Endothelial cell of hepatic sinusoid (primary cell): ENCODE measurements at regions not wholly inside any gene's neighbourhood (a gene's known extent, or its start where the extent isn't known, plus 50 kb on each side); places are given as distances from the start of the nearest gene placed in this dataset.

Experiments used
- in situ Hi-C: cut with HindIII; loops from 2 replicates; pipeline ENCODE4 v1.10.0; 2017; ENCODE audit warnings: low sequenced_read_pairs

GRCh38 chr17:77306790-77307478, 166.2 kb downstream of the SEC14L1 start:
- in situ Hi-C loops = no loop called here

GRCh38 chr17:77307479-77308198, 166.9 kb downstream of the SEC14L1 start:
- in situ Hi-C loops = no loop called here

- in situ Hi-C loops = no loop called here
Measured at GRCh38 chr17:77308861-77309726, 168.3 kb downstream of the SEC14L1 start.

DNA sequence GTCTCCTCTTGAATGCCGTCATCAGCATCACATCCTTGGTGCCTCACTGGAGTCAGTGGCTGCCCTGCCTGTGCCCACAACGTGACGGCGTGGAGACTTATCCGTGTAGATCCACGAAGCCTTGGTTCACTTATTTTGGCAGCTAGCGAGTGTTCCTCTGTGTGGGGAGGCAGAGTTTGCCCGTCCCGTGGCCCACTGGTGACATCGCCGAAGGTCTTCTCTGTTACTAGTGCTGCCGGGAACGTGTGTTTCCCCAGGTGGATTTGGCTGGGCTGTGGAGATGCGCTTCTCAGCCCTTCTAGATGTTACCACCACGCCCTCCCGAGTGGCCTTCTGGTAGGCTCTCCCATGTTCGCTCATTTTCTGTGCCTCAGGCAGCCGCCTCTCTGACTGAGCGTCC, 169.6 kb downstream of the SEC14L1 start:
- in situ Hi-C loops = no loop called here

DNA sequence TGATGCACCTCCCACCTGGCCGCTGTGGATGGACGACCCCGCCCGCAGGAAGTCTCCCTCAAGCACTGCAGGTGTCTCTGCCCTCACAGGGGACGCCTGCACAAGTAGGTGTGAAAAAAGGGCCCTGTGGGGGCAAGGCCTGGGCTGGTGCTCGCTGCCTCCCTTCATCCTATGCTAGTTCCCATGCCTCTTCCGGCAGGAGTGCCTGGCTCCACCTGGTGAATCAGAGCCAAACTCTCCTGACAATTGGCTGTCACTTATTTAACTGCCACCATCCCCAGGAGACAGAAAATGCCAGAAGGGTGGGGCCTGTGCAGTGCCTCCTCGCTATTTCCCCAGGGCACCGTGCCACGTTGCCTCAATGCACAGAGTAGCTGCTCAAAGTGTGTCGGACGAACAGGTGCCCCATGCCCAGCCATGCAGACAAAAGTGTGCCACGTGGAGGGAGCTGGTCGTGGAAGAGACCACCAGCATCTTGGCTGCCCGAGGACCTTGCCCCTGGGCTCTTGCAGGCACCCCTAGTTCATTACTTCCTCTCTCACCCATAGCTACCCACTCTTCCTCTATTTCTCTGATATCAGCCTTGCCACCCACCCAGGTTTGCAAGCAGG, 170.7 kb downstream of the SEC14L1 start:
- in situ Hi-C loops = no loop called here

DNA sequence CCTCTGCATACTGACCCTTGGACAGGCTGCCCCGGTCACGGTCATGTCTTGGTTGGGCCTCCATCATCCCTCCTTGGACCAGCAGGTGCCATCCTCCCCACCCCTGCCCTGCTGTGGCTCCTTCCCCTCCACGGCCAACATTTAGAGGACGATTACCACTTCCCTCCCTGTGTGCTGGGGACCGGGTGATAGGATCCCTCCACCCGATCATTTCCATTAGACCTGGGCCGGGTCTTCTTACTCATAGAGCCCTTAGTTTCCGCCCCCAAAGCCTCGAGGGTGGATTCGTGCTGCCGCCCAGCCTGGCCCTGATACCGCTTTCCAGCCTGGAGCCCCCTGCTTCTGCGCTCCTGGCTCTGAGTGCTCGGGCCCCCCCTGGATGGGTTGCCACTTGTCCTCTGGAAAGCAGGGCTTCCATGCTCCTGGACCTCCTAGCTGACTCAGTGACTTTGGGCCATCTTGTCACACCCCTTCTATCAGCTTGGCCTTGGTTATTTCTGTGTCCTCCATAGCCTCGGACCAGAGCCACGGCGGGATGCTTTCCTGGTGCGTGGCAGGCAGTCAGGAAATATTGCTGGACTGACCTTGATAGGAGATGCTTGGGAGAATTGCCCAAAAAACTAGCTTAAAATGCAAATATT, 171.4 kb downstream of the SEC14L1 start:
- in situ Hi-C loops = no loop called here

- in situ Hi-C loops = no loop called here
Measured at GRCh38 chr17:77312786-77313599, 172.2 kb downstream of the SEC14L1 start.

DNA sequence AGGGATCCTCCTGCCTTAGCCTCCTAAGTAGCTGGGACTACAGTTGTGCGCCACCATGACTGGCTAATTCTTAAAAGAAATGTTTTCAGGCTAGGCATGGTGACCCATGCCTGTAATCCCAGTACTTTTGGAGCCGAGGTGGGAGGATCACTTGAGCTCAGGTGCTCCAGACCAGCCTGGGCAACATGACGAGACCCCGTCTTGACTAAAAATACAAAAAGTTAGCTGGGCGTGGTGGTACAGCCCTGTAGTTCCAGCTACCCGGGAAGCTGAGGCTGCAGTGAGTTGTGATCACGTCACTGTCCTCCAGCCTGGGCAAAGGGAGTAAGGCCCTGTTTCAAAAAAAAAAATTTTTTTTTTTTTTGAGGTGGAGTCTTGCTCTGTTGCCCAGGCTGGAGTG, 173.1 kb downstream of the SEC14L1 start:
- in situ Hi-C loops = no loop called here

- in situ Hi-C loops = no loop called here
Measured at GRCh38 chr17:77314601-77315000, 173.8 kb downstream of the SEC14L1 start.

GRCh38 chr17:77315010-77315409, 174.2 kb downstream of the SEC14L1 start:
- in situ Hi-C loops = no loop called here

GRCh38 chr17:77315551-77316190, 174.9 kb downstream of the SEC14L1 start:
- in situ Hi-C loops = no loop called here

DNA sequence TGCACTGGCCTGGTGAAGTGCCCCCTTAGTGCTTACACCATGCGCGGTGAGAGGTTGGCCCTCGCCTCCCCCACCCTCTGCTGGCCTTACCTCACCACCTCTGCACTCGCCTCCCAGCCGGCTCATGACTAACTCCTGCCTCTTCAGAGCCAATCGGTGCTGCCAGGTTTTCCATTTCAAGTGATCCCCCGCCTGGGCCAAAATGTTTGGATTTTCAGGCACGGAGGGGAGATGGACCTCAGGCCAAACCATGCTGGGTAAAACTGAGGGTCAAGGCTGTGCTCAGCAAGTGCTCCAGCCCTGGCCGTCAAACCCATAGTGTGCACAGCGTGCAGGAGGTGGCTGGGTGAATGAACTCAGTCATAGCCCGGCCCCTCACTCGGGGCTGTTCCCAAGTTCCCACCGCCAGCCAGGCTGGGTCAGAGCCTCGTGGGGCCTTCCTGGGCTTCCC, 175.4 kb downstream of the SEC14L1 start:
- in situ Hi-C loops = no loop called here

- in situ Hi-C loops = no loop called here
Measured at GRCh38 chr17:77316651-77317050, 175.9 kb downstream of the SEC14L1 start.

- in situ Hi-C loops = no loop called here
Measured at GRCh38 chr17:77317091-77317750, 176.5 kb downstream of the SEC14L1 start.

- in situ Hi-C loops = no loop called here
Measured at GRCh38 chr17:77318021-77318420, 177.3 kb downstream of the SEC14L1 start.

DNA sequence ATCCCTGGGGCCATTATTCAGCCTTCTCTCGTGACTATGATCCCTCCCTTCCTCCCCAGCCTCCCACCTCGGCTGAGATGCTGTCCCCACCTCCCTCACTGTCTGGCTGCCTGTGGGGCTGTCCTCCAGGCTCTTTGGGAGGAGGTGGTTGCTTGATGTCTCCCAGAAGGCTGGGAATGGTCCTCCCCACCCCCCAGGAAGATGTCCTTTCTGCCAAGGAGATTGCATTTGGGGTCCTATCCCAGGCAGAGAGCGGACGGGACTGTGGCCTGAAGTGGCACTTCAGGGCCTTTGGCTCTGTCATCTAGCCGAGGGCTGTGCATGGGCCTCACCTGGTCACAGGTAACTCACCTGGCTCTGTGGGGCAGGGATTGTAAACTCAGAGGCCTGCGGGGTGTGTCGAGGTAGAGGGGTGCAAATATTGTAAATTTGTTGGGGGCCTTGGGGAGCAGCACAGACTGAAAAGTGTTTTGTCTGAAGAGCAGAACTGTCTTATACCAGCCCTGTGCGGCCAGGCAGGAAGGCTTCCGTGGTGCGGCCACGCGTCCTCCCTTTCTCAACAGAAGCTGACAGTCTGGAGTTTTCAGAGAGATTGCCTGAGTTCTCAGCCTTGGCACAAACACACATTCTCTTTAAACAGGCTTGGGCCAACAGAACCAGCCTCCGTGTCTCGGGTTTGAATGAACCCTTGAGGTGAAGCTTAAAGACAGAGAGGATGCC, 177.9 kb downstream of the SEC14L1 start:
- in situ Hi-C loops = no loop called here

- in situ Hi-C loops = no loop called here
Measured at GRCh38 chr17:77319211-77320043, 178.7 kb downstream of the SEC14L1 start.
